DMS53 treated with DMSO at 0.1 percent for 48 hours (cell line): ENCODE measurements at regions not wholly inside any gene's neighbourhood (a gene's known extent, or its start where the extent isn't known, plus 50 kb on each side); places are given as distances from the start of the nearest gene placed in this dataset.

Experiments
- DNase-seq: peaks from one replicate; lab custom pipeline; 2025; ENCODE audit not compliant: unreplicated experiment; lab: John Stamatoyannopoulos, UW

DNA sequence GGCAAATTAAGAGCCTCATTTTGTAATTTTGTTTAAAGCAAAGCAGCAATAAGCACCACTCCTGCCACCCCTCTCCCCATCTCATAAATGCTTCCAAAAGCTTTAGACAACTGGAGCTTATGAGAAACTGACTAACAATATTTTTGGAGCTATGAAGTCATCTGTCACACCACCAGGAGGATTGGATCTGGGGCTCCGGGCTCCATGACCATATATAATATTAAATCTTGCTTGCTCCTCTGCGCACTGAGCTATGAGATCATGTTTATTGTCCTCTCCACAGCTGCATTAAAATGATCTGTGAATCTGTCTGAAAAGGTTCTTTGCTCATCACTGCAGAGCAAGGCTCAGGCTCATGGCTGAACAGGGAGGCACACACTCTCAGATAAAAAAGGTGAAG is 323.7 kb downstream of the ZNF621 start:
- no peak for DNase-seq

DNA sequence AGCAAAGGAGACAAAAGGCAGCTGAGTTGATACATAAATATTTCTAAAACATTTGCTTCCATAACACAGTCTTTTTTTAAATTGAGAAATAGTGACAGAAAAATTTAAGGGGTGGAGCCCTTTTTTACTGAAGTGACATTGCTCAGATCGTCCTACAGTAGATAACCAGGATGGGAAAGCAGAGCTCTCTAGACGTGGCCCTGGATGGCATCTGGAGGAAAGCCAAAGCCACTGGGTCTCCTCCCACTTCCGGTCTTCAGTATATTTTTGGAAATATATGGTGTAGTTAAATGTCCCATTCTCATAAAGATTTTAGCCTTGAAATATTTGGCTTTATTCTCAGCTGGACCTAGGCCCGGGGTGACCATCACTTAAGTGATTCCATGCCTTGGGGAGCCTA is 326.1 kb downstream of the ZNF621 start:
- no peak for DNase-seq

GRCh38 chr3:40851836-40852235 is 327.1 kb downstream of the ZNF621 start:
- DNase-seq: no peak

- DNase-seq: no peak
These were observed 328.0 kb downstream of the ZNF621 start for GRCh38 chr3:40852712-40853111.

- DNase-seq: no peak
These were observed 328.7 kb downstream of the ZNF621 start for GRCh38 chr3:40853474-40853873.

DNA sequence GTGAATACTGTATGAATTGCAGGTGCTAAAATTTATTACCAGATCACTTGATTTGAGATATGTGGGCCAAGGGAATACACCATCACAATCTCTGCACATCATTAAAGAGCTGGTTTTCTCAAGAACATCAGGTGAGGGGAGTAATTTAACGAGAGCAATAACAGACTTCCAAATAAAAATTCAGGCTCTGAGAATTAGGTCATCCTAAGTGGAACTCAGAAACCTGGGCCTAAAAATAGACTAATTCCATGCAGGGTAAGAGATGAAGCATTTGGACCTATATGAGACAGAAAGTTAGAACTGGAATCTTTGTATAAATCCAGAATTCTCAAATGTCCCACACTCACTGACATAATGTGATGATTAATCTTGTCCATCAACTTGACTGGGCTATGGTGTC is 331.1 kb downstream of the ZNF621 start:
- no peak for DNase-seq

DNA sequence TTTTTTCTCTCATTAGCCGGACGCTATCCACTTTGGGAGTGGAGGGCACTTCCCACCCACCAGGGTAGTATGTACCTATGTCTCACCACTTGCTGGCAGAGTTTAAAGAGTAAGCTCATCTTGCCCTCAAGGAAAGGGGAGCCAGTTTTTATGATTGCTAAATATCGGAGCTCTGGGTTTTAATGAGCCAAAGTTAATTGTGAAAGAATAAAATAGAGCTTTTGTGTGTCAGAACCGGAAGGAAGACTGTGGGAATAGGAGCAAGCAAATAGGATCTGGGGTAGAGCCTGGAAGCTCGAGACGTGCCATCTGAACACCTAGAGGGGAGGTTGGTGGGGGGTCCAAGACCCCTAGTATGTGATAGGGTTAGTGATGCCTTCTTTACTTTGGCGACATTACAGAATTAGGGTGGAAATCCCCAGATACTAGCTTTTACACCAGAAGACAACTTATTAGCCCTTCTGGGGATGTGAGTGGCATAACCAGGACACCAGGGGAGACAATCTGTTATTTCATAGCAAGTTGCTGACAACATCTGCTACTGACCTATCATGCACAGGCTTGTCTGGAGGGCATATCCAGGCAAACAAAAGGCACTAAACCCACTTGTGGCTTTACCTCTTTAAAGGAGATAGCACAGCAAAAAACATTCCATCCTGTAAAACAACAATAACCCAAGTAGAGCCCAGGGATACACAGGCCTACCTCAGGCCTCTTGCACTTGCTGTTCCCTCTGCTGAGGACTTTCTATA is 333.8 kb downstream of the ZNF621 start:
- DNase-seq: no peak

GRCh38 chr3:40862946-40863345 is 336.4 kb upstream of the CTNNB1 start:
- DNase-seq: no peak

DNA sequence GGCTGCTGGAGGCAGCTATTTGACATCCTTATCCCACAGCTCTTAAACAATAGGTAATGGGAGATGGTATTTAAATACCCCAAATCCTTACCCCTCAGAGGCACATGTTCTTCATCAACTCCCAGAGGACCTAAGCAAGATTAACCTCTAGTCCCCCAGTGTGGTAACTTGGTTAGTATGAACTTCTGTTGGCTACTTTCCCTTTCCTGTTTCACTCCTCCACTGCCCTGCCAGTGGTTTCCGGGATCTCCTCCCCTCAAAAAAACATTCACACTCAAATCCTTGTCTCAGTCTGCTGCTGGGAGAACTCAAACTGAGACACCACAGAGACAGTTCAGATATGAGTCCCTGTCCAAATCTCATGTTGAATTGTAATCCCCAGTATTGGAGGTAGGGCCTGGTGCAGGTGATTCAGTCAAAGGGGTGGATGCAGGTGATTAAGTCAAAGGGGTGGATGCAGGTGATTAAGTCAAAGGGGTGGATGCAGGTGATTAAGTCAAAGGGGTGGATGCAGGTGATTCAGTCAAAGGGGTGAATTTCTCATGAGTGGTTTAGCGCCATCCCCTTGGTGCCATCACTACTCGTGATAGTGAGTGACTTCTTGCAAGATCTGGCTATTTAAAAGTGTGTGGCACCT is 335.0 kb upstream of the CTNNB1 start:
- no peak for DNase-seq

DNA sequence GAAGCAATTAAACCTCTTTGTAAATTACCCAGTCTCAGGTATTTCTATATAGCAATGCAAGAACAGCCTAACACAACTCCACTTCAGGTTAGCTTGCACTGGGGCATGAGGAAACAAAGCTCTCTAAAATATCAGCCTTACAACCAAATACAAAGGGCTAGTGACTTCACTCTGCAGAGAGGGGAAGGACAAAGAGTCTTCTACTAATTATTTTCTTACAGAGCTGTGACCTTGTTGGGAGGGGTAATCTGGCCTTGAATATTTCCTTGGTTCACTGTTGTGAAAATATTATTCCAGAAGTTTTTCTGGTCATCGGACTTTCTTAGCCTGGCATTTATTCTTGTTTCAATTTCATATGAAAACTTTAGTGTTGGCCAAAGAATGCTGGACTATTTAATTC is 334.4 kb upstream of the CTNNB1 start:
- DNase-seq: no peak

DNA sequence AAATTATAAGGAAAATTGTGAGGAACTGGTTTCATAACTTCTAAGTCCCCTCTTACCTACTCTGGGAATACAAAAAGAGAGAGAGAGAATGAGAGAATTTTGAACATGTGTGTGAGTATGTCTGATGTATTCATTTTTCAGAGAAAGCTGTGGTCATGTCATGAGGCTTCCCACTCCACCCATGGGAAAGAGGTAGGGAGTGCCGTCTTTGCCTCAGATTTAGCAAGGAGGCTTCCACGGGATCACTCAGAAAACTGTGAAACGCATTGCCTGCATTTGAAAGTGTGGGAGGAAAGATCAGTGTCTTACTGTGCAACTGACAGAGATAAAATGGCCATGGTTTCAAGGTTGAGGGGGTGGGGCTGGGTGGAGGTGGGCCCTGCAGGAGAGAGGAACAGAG is 331.5 kb upstream of the CTNNB1 start:
- DNase-seq: no peak

GRCh38 chr3:40869013-40869412 is 330.3 kb upstream of the CTNNB1 start:
- DNase-seq: no peak

DNA sequence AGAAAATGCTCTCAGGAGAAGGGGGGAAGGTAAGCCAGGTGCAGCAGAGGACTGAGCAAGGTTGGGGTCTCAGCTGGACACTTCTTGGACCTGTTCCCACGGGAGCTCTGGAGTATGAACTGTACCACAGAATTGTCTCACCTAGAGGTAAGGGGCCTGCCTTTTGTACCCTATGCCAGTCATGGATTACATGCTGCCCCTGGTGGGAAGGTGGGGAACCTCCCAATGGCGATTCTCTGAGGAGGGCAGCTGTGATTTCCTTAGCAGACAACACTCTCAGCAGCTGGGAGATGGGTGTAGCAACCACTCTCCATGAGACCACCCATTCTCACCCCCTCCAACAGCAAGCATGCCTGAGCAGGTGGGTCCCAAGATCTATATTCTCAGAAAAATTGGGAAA is 329.4 kb upstream of the CTNNB1 start:
- no peak for DNase-seq

GRCh38 chr3:40871394-40871793 is 327.9 kb upstream of the CTNNB1 start:
- no peak for DNase-seq

DNA sequence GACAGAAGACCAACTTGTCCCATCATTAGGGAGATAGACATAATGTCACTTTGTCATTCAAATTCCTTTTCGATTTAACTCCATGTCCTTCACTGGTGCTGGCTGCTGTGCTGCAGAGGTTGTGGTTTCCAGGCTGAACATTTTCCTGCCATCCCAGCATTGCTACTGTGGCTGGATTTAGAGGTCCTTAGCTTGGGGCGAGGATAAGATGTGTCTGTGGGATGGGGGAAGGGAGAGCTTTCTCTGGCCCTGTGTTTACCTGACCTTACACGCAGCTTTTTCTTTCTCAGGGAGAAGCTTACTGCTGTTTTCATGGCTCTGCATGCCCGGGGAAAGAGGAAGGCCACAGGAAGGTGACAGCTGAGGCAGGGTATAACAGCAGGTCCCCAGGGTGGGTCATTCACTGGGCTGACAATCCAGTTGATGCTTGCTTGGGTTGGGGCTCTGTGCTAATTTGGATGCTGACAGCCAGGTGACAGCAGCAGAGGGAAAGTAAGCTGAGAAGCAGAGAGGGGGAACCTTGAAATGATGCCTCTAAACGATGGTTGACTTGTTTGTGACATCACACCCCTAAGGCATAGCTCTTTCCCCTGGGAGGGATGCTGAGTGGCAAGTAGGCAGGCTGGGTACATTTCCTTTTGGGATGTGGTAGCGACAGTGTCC is 326.9 kb upstream of the CTNNB1 start:
- no peak for DNase-seq

DNA sequence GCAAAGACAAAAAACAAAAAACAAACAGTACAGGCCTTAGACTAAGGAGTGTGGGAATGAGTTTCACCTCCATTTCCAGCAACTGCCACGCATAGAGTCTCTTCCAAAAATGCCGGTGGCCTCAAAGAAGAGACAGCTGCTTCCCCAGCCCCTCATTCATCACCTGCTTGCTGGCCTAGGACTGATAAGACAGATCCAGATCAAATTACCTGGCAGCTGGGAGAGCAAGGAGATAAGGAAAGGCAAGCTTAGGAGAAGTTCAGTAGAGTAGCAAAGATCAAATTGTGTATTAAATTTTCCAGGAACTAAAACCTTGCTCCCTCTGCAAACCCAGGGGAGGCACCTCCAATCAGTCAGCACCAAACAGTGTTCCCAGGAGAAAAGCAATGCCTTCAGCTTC is 325.8 kb upstream of the CTNNB1 start:
- DNase-seq: no peak

GRCh38 chr3:40873934-40874699 is 325.2 kb upstream of the CTNNB1 start:
- no peak for DNase-seq

DNA sequence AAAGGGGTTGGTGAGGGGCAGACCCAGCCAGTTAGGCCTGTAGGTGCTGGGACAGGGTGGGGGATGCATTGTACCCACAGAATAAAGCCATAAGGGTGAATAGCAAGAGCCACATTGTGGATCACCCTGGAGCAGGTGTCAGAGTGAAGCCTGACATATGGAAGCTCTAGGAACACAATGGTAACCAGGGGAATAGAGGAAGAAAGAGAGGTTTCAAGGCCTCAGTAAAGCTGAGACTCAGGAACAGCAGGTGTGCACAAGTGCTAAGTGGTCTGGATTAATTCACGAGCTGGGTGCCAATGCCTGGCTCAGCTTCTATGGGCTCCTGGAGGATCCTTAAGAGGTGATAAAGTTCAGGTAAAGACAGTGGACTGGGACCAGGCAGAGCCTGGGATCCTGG is 323.7 kb upstream of the CTNNB1 start:
- DNase-seq: no peak

- no peak for DNase-seq
These were observed 323.3 kb upstream of the CTNNB1 start for GRCh38 chr3:40876009-40876408.

- DNase-seq: no peak
These were observed 322.8 kb upstream of the CTNNB1 start for GRCh38 chr3:40876496-40876895.

- no peak for DNase-seq
These were observed 321.5 kb upstream of the CTNNB1 start for GRCh38 chr3:40877631-40878463.
